ENCODE measurements at regions not wholly inside any gene's neighbourhood (a gene's known extent, or its start where the extent isn't known, plus 50 kb on each side); places are given as distances from the start of the nearest gene placed in this dataset.
"Not testable (repeated sequence)": the region's sequence is repeated elsewhere in the genome, so short reads cannot be mapped to it uniquely, and the experiment has no call there.

DNA sequence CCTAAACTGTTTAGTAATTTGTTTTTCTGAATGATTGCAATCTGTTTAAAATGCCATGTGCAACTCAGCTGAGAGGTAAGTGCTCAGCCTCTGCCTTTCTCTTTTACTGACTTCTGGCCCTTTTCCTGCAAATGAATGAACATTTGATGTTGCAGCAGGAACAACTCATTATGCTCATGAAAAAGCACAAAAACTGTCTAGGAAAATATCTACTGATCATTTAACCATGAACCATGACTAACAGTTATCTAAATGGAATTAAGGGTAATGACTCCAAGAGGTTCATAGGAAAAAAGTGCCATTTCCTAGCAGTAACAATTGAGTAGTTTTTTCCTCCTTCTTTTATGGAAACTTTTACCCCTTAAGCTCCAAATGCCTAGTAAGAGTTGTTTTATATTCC lies 70.6 kb upstream of the ANKH start:
- no peak for DNase-seq (ENCODE audit: low read depth)

DNA sequence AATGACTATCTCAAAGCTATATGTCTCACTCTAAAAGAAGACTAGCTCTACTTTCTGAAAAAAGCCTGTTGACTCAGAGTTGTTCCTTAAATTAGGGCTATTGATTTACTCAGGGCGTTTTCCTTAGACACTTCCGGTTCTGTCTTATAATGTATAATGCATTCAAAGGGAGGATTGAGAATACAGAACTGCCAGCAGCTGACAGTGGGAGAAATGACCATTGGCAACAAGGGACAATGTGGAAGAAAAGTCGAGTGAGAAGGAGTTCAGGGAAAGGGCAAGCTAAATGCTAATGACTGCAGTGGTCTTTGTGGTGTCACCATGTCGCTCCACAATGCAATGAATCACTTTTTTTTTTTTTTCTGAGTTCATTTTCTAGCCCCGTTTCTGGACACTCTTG lies 65.7 kb upstream of the ANKH start:
- DNase-seq (ENCODE audit: low read depth) = no peak

DNA sequence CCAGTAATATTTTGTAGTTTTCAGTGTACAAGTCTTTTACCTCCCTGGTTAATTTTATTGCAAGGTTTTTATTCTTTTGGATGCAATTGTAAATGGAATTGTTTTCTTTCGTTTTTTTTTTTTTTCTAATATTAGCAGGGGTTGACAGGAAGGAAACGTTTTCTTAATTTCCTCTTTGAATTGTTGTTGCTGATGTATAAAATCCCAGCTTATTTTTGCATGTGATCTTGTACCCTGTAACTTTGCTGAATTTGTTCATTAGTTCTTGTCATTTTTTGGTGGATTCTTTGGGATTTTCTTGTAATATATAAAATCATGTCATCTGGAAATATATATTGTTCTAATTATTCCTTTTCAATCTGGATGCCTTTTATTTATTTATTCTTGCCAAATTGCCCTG lies 65.0 kb upstream of the ANKH start:
- DNase-seq (ENCODE audit: low read depth) = no peak

DNA sequence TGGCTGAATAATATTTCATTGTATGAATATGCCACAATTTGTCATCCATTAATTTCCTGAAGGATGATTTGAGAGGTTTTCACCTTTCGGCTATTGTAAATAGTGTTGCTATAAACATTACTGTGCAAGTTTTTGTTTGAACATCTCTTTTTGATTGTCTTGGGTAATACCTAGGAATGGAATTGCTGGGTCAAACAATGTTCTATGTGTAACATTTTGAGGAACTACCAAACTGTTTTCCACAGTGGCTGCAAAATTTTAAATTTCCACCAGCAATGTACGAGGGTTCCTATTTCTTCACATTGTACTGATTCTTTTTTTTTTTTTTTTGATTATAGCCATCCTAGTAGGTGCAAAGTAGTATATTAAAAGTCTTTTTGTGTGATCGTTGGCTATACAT lies 63.8 kb upstream of the ANKH start:
- no peak for DNase-seq (ENCODE audit: low read depth)

DNA sequence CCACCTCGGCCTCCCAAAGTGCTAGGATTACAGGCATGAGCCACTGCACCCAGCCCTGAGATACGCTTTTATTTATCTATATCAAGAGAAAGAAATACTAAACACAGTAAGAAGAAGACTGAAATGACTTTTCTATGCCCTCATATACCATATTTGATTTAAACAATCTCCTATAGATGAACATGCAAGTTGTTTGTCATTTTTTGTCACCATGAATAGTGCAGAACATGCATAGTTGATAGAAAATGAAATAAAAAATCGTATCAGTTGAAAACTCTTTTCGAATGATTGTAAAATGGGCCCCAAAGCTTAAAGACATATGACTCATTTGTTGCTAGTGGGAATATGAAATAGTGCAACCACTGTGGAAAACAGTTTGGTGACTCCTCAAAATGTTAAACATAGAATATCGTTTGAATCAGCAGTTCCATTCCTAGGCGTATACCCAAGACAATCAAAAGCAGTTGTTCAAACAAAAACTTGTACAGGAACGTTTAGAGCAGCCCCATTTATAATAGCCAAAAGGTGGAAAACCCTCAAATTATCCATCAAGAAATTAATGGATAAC lies 61.4 kb upstream of the ANKH start:
- DNase-seq (ENCODE audit: low read depth) = no peak

DNA sequence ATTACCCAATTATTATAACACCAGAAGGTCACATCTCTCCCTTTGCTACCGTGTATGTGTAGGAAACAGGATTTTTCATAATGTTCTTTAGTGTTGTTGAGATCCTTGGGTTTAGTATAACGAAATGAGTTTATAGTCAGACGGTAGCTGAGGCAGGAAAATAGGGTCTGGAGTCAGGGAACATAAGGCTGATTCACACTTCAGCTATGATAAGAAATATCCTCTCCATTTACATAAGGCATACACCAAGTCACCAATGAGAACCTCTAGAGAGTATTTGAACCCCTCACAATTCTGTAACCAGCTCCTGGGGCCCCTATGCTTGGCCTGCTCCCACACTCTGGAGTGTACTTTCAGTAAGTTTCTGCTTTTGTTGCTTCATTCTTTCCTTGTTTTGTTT lies 58.9 kb upstream of the ANKH start:
- no peak for DNase-seq (ENCODE audit: low read depth)

DNA sequence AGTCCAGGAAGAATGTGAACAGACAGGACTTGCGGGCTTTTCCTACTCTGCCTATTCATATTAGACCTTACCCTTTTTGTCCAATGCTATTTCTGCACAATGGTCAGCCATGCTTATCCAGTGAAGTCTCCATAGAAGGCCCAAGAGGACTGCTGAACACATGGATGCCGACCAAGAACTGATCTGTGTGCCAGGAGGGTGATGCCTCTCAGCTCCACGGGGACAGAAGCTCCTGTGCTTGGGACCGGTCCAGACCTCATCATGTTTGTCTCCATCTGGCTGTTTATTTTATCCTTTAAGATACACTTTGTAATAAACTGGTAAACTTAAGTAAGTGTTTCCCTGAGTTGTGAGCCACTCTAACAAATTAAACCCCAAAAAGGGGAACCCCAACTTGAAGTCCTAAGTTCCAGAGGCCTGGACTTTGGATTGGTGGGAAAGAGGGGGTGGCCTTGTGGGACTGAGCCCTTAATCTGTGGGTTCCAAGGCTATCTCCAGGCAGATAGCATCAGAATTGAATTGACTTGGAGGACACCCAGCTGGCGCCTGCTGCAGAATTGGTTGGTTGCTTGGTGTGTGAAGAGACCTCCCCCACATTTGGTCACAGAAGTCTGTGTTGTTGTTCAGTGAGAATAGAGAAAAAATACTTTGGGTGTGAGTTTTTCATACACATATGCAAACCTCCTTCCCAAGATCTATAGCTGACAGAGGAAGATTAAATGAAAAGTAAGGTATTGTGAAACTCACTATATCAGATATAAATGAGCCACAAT lies 57.9 kb upstream of the ANKH start:
- DNase-seq (ENCODE audit: low read depth) = no peak

DNA sequence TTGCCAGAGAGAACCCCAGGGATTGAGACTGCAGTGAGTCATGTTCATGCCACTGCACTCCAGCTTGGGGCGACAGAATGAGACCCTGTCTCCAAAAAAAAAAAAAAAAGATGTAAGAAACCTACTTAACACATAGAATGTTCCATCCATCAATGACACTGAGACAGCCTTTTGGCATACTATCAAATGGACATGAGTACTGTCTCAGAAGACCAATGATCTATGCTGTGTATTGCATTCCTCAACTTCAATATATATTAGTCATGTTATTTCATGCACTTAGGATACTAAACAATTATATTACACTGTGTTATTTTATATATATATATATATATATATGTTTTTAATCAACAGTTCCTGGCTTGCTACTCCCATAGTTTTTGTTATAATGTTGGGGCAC lies 57.1 kb upstream of the ANKH start:
- peak; percentile 55 for DNase-seq (ENCODE audit: low read depth)

DNA sequence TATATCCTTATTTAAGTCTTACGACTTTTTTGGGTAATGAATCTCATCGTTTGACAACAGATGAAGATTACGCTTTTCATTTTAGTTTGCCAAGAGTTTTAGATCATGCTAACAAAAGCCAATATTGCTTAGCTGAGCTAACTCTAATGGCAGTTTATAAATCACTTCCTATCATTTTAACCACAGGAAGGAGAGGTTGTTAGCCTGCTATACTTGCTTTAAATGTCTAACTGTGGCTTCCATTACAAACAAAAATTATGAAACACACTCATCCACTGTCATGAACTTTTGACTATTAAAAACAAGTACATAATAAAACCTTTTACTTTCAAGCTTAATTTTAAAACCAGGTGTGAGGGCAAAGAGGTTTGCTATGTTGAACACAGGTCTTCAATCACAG lies 53.7 kb upstream of the ANKH start:
- peak; percentile 34 for DNase-seq (ENCODE audit: low read depth)

DNA sequence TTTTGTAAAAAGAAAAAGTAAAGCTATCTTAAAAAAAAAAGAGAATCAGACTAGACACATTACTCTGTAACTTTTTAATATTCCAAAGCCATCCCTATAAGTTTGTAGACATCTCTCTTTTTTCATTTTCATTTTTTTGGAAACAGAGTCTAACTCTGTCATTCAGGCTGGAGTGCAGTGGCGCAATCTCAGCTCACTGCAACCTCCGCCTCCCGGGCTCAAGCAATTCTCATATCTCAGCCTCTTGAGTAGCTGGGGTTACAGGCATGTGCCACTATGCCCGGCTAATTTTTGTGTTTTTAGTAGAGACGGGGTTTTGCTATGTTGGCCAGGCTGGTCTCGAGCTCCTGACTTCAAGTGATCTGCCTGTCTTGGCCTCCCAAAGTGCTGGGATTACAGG lies 51.4 kb upstream of the ANKH start:
- not testable (repeated sequence) for DNase-seq (ENCODE audit: low read depth)

DNA sequence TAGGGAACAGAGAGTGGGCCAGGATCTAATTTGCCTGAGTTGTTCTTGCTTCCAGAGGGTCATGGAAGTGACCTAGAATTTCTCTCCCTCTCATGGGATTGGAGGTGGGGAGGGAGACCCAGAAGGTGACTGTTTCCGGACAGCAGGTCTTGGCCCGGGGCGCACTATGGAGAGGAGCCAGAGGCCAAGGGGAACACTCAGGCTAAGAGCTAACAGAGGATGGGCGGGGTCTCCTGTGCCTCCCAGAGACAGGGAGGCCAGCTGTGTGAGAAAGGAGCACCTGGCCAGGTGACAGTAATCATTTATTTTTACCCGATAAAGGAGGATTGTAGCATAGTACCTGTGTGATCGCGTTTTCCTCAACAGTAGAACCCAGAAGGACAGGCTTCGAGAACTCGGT lies 50.9 kb upstream of the ANKH start:
- no peak for DNase-seq (ENCODE audit: low read depth)
